Natural killer cell (primary cell): ENCODE measurements at regions not wholly inside any gene's neighbourhood (a gene's known extent, or its start where the extent isn't known, plus 50 kb on each side); places are given as distances from the start of the nearest gene placed in this dataset.

Experiments
- ATAC-seq, 3 donors: fragments of 150-1000 bp in 2 of 3; fragments of 200-7000 bp in 1 of 3; cut with Tn5 transposase; 1 replicate in 1 of 3; 2 replicates in 2 of 3; pipeline ENCODE4 v1.10.0; 2021; ENCODE audit warnings: mild to moderate bottlenecking in 2 of 3, moderate library complexity in 2 of 3
- DNase-seq, 2 donors: peaks; one replicate each; pipeline versions ENCODE4 v3.0.0 to v3.0.0-alpha.2; 2013 to 2021; ENCODE audit warnings: mixed read lengths in 1 of 2
- H3K27ac ChIP-seq: one replicate; pipeline ENCODE4 v1.5.1; 2013; ENCODE audit warnings: mild to moderate bottlenecking, low read length
- H3K27me3 ChIP-seq: one replicate; pipeline ENCODE4 v1.6.1; 2013; ENCODE audit warnings: low read length; ENCODE audit not compliant: control insufficient read depth, insufficient read depth
- H3K36me3 ChIP-seq: one replicate; pipeline ENCODE4 v1.6.1; 2013; ENCODE audit warnings: low read length; ENCODE audit not compliant: control insufficient read depth, insufficient read depth
- H3K4me1 ChIP-seq: one replicate; pipeline ENCODE4 v1.6.1; 2013; ENCODE audit warnings: low read length; ENCODE audit not compliant: control insufficient read depth, insufficient read depth
- H3K4me3 ChIP-seq: one replicate; pipeline ENCODE4 v1.5.1; 2013; ENCODE audit warnings: low read length
- H3K9me3 ChIP-seq: one replicate; pipeline ENCODE4 v1.6.1; 2013; ENCODE audit warnings: low read length; ENCODE audit not compliant: control insufficient read depth, insufficient read depth
- H3K27ac Mint-ChIP-seq, 2 donors: one replicate each; pipeline ENCODE4 v1.8.0; 2022; ENCODE audit warnings: mild to moderate bottlenecking in 2 of 2, mixed read lengths in 2 of 2, moderate library complexity in 1 of 2
- H3K27me3 Mint-ChIP-seq, 2 donors: one replicate each; pipeline ENCODE4 v1.8.0; 2022; ENCODE audit warnings: low read depth in 2 of 2, mixed read lengths in 2 of 2
- H3K36me3 Mint-ChIP-seq: one replicate; pipeline ENCODE4 v1.8.0; 2022; ENCODE audit warnings: mixed read lengths
- H3K4me1 Mint-ChIP-seq, 2 donors: one replicate each; pipeline ENCODE4 v1.8.0; 2022; ENCODE audit warnings: mixed read lengths in 2 of 2
- H3K4me3 Mint-ChIP-seq: one replicate; pipeline ENCODE4 v1.8.0; 2022; ENCODE audit warnings: mild to moderate bottlenecking, moderate library complexity, mixed read lengths
- H3K9me3 Mint-ChIP-seq, 2 donors: one replicate each; pipeline ENCODE4 v1.8.0; 2022; ENCODE audit warnings: mixed read lengths in 2 of 2
- CTCF ChIP-seq: fragments of 200-600 bp; IDR thresholded peaks from one replicate; pipeline ENCODE4 v1.8.0; 2022; ENCODE audit warnings: antibody characterized with exemption
- WGBS: methylation state at CpG from one replicate; pipeline ENCODE4 v1.1.7; 2013; ENCODE audit warnings: missing lambda C conversion rate; ENCODE audit not compliant: insufficient coverage; 5-methylcytosine and 5-hydroxymethylcytosine counted together
- intact Hi-C: fragments of 100-400 bp; cut with micrococcal nuclease; formaldehyde crosslinking; loops from one replicate; pipeline ENCODE4 v1.14.2; 2022

- H3K27ac Mint-ChIP-seq: no peak overlapping the region
- Histone ChIP-seq H3K4me3 (no peak overlapping the region), H3K27me3 (no peaks in the 10 kb centered on the region), H3K36me3 (no peaks in the 10 kb centered on the region), H3K9me3 (no peaks in the 10 kb centered on the region), H3K27ac (no peak overlapping the region), H3K4me1 (peaks cover 9% of the 10 kb centered on the region)
- no peak for TF ChIP-seq CTCF
- peaks cover 39 to 40% of the 10 kb centered on the region in 2 donors for H3K4me1 Mint-ChIP-seq
- ATAC-seq (no peak), DNase-seq (no peak)
- H3K4me3 Mint-ChIP-seq: no peak overlapping the region
- H3K27me3 Mint-ChIP-seq: no peaks in the 10 kb centered on the region
- H3K36me3 Mint-ChIP-seq: peaks cover 4% of the 10 kb centered on the region
- intact Hi-C loops: no loop called here
- WGBS: 92% methylated on average over 6 of the region's 6 CpGs
- H3K9me3 Mint-ChIP-seq: no peaks in the 10 kb centered on the region
These were observed 74.2 kb upstream of the FNDC3B start for GRCh38 chr3:171965067-171965712.

GRCh38 chr3:171966533-171967136 is 72.7 kb upstream of the FNDC3B start:
- no peaks in the 10 kb centered on the region for H3K9me3 Mint-ChIP-seq
- intact Hi-C loops: no loop called here
- peak overlapping the region in 1 of 2 donors; percentile 9 for H3K27ac Mint-ChIP-seq
- peaks cover 4% of the 10 kb centered on the region for H3K36me3 Mint-ChIP-seq
- 56% methylated on average over 2 of the region's 3 CpGs for WGBS
- H3K4me1 Mint-ChIP-seq: peaks cover 25 to 27% of the 10 kb centered on the region in 2 donors
- Histone ChIP-seq H3K9me3 (no peaks in the 10 kb centered on the region), H3K36me3 (no peaks in the 10 kb centered on the region), H3K4me1 (no peaks in the 10 kb centered on the region), H3K4me3 (no peak overlapping the region), H3K27me3 (no peaks in the 10 kb centered on the region), H3K27ac (no peak overlapping the region)
- no peak overlapping the region for H3K4me3 Mint-ChIP-seq
- DNase-seq (no peak), ATAC-seq (no peak)
- H3K27me3 Mint-ChIP-seq: no peaks in the 10 kb centered on the region
- no peak for TF ChIP-seq CTCF

GRCh38 chr3:171967137-171967783 is 72.1 kb upstream of the FNDC3B start:
- H3K9me3 Mint-ChIP-seq: no peaks in the 10 kb centered on the region
- Histone ChIP-seq H3K4me3 (no peak overlapping the region), H3K9me3 (no peaks in the 10 kb centered on the region), H3K27ac (no peak overlapping the region), H3K27me3 (no peaks in the 10 kb centered on the region), H3K4me1 (no peaks in the 10 kb centered on the region), H3K36me3 (no peaks in the 10 kb centered on the region)
- TF ChIP-seq CTCF: no peak
- no peak for DNase-seq
- no peaks in the 10 kb centered on the region for H3K27me3 Mint-ChIP-seq
- peaks cover 25 to 27% of the 10 kb centered on the region in 2 donors for H3K4me1 Mint-ChIP-seq
- 57% methylated on average over 6 of the region's 6 CpGs for WGBS
- H3K36me3 Mint-ChIP-seq: peaks cover 4% of the 10 kb centered on the region
- no peak overlapping the region for H3K4me3 Mint-ChIP-seq
- peak in 2 of 3 donors; percentile 21 to 62 for ATAC-seq
- peak overlapping the region in 1 of 2 donors; percentile 9 for H3K27ac Mint-ChIP-seq
- intact Hi-C loops: no loop called here
